ENCODE measurements at regions not wholly inside any gene's neighbourhood (a gene's known extent, or its start where the extent isn't known, plus 50 kb on each side); places are given as distances from the start of the nearest gene placed in this dataset.

- intact Hi-C loops (cut with micrococcal nuclease) = no loop called here
- no CpG with 5 or more reads among the region's 3 CpGs for WGBS (ENCODE audit: insufficient coverage)
Measured at GRCh38 chr4:31041385-31041784, 321.2 kb downstream of the PCDH7 start.

GRCh38 chr4:31041853-31042252, 321.7 kb downstream of the PCDH7 start:
- H3K9me3 ChIP-seq (replicated peaks in 1 of 2; ENCODE audit: control insufficient read depth in 1 of 2, insufficient read depth in 1 of 2, low read length in 2 of 2) = no peaks in the 10 kb centered on the region
- H3K36me3 ChIP-seq (replicated peaks in 1 of 2; ENCODE audit: control insufficient read depth in 1 of 2, insufficient read depth in 2 of 2, low read length in 2 of 2) = no peaks in the 10 kb centered on the region
- H3K4me3 ChIP-seq (replicated peaks in 1 of 3; ENCODE audit: low read depth in 2 of 3, low read length in 3 of 3) = no peak overlapping the region
- DNase-seq = no peak
- no peak overlapping the region for H3K27ac ChIP-seq (ENCODE audit: low read depth in 1 of 2, low read length in 2 of 2)
- no CpG with 5 or more reads among the region's 2 CpGs for WGBS (ENCODE audit: insufficient coverage)
- no peak overlapping the region for H3K9ac ChIP-seq (ENCODE audit: insufficient read depth, low read length, poor library complexity, severe bottlenecking)
- H3K27me3 ChIP-seq (ENCODE audit: control insufficient read depth in 2 of 2, insufficient read depth in 2 of 2, low read length in 2 of 2) = no peaks in the 10 kb centered on the region
- no peaks in the 10 kb centered on the region for H3K79me2 ChIP-seq (ENCODE audit: insufficient read depth, low read length)
- H3K9me3 Mint-ChIP-seq = peaks cover 0 to 3% (median 0%) of the 10 kb centered on the region in 7 donors
- H3K4me2 ChIP-seq (replicated peaks; ENCODE audit: extremely low read depth, low read length, poor library complexity, severe bottlenecking) = no peak overlapping the region
- TF ChIP-seq CTCF (IDR thresholded peaks at IDR 0.05) = no peak
- H3K36me3 Mint-ChIP-seq = no peaks in the 10 kb centered on the region
- no peak overlapping the region for H2AFZ ChIP-seq (ENCODE audit: insufficient read depth, low read depth, low read length, poor library complexity, severe bottlenecking)
- no peaks in the 10 kb centered on the region for H3K4me1 Mint-ChIP-seq
- intact Hi-C loops (cut with micrococcal nuclease) = no loop called here
- no peaks in the 10 kb centered on the region for H3K4me1 ChIP-seq (ENCODE audit: control insufficient read depth in 1 of 2, insufficient read depth in 2 of 2, low read length in 2 of 2)
- no peak overlapping the region for H3K4me3 Mint-ChIP-seq
- H3K27me3 Mint-ChIP-seq (ENCODE audit: low read depth in 3 of 3) = no peaks in the 10 kb centered on the region
- no peak overlapping the region for H3K27ac Mint-ChIP-seq
- H4K20me1 ChIP-seq (ENCODE audit: insufficient read depth, low read length) = no peaks in the 10 kb centered on the region

More at GRCh38 chr4:31041385-31041784, 321.2 kb downstream of the PCDH7 start:
- Histone ChIP-seq H3K79me2 (ENCODE audit: insufficient read depth, low read length) (no peaks in the 10 kb centered on the region), H3K27me3 (ENCODE audit: control insufficient read depth in 2 of 2, insufficient read depth in 2 of 2, low read length in 2 of 2) (no peaks in the 10 kb centered on the region), H3K9me3 (replicated peaks in 1 of 2; ENCODE audit: control insufficient read depth in 1 of 2, insufficient read depth in 1 of 2, low read length in 2 of 2) (no peaks in the 10 kb centered on the region), H2AFZ (ENCODE audit: insufficient read depth, low read depth, low read length, poor library complexity, severe bottlenecking) (no peak overlapping the region), H3K4me1 (ENCODE audit: control insufficient read depth in 1 of 2, insufficient read depth in 2 of 2, low read length in 2 of 2) (no peaks in the 10 kb centered on the region), H3K4me2 (replicated peaks; ENCODE audit: extremely low read depth, low read length, poor library complexity, severe bottlenecking) (no peak overlapping the region), H3K9ac (ENCODE audit: insufficient read depth, low read length, poor library complexity, severe bottlenecking) (no peak overlapping the region), H3K4me3 (replicated peaks in 1 of 3; ENCODE audit: low read depth in 2 of 3, low read length in 3 of 3) (no peak overlapping the region), H3K36me3 (replicated peaks in 1 of 2; ENCODE audit: control insufficient read depth in 1 of 2, insufficient read depth in 2 of 2, low read length in 2 of 2) (no peaks in the 10 kb centered on the region), H3K27ac (ENCODE audit: low read depth in 1 of 2, low read length in 2 of 2) (no peak overlapping the region), H4K20me1 (ENCODE audit: insufficient read depth, low read length) (no peaks in the 10 kb centered on the region)
- Mint-ChIP-seq H3K27ac (no peak overlapping the region), H3K36me3 (no peaks in the 10 kb centered on the region), H3K27me3 (ENCODE audit: low read depth in 3 of 3) (no peaks in the 10 kb centered on the region), H3K4me3 (no peak overlapping the region), H3K9me3 (peaks cover 0 to 6% (median 0%) of the 10 kb centered on the region in 7 donors), H3K4me1 (no peaks in the 10 kb centered on the region)
- DNase-seq = no peak
- no peak for TF ChIP-seq CTCF (IDR thresholded peaks at IDR 0.05)
